Upper lobe of left lung (tissue), 6 donors: ENCODE measurements at regions not wholly inside any gene's neighbourhood (a gene's known extent, or its start where the extent isn't known, plus 50 kb on each side); places are given as distances from the start of the nearest gene placed in this dataset.

Source experiments
- ATAC-seq, 2 donors: fragments of 200-7000 bp; cut with Tn5 transposase; one replicate each; pipeline ENCODE4 v1.9.1; 2022; ENCODE audit warnings: mild to moderate bottlenecking in 2 of 2, moderate library complexity in 2 of 2; ENCODE audit not compliant: low FRiP score in 2 of 2
- DNase-seq, 2 donors: peaks; one replicate each; pipeline ENCODE4 v3.0.0-alpha.2; 2019 to 2020
- H3K27ac ChIP-seq, 4 donors: fragments of 200-600 bp; sonication (generic); one replicate each; pipeline ENCODE4 v1.5.1; 2016 to 2019
- H3K27me3 ChIP-seq, 4 donors: fragments of 200-600 bp; sonication (generic); one replicate each; pipeline ENCODE4 v1.5.1; 2017 to 2019
- H3K36me3 ChIP-seq, 4 donors: fragments of 200-600 bp; sonication (generic); one replicate each; pipeline ENCODE4 v1.5.1; 2016 to 2019
- H3K4me1 ChIP-seq, 4 donors: fragments of 200-600 bp; sonication (generic); one replicate each; pipeline ENCODE4 v1.5.1; 2018 to 2019
- H3K4me3 ChIP-seq, 4 donors: fragments of 200-600 bp; sonication (generic); one replicate each; pipeline ENCODE4 v1.5.1; 2017 to 2019; ENCODE audit warnings: mild to moderate bottlenecking in 2 of 4, moderate library complexity in 1 of 4
- H3K9me3 ChIP-seq, 4 donors: fragments of 200-600 bp; sonication (generic); one replicate each; pipeline ENCODE4 v1.5.1; 2018 to 2019
- EP300 ChIP-seq, 4 donors: sonication (generic); formaldehyde crosslinking; IDR thresholded peaks; one replicate each; pipeline ENCODE4 v1.5.1; 2017; ENCODE audit warnings: antibody characterized with exemption in 4 of 4, control low read depth in 2 of 4
- POLR2A ChIP-seq, 4 donors: fragments of 450-650 bp; IDR thresholded peaks; one replicate each; pipeline ENCODE4 v1.5.1; 2016 to 2017; ENCODE audit warnings: antibody characterized with exemption in 4 of 4, mild to moderate bottlenecking in 2 of 4
- POLR2AphosphoS5 ChIP-seq, 2 donors: sonication (generic); formaldehyde crosslinking; IDR thresholded peaks; one replicate each; pipeline ENCODE4 v1.5.1; 2017; ENCODE audit warnings: antibody characterized with exemption in 2 of 2
- whole genome bisulfite sequencing, 2 donors: methylation state at CpG; one replicate each; pipeline ENCODE4 v1.1.5; 2017 to 2018; 5-methylcytosine and 5-hydroxymethylcytosine counted together
- TF ChIP-seq, protein P1 (sequence below), 6 experiments: fragments of 450-650 bp in 4 of 6; fragments of 200-600 bp in 2 of 6; sonication (generic) in 2 of 6; IDR thresholded peaks; one replicate each; pipeline ENCODE4 v1.5.1; 2016 to 2019; ENCODE audit warnings: antibody characterized with exemption in 6 of 6
- donor health status: DM: no; HTN: no; CAD: no; lungs with moderate emphysema.
- donor health status: DM: no; HTN: yes; CAD: no; lungs with severe emphysema.

- 66 to 97% methylated on average over 2 of the region's 2 CpGs for WGBS, 2 donors
- no peaks in the 10 kb centered on the region for H3K36me3 ChIP-seq
- TF ChIP-seq POLR2A (IDR thresholded peaks at IDR 0.05) (no peak), EP300 (IDR thresholded peaks at IDR 0.05) (no peak), POLR2AphosphoS5 (IDR thresholded peaks at IDR 0.05) (no peak)
- TF ChIP-seq, protein P1, sequence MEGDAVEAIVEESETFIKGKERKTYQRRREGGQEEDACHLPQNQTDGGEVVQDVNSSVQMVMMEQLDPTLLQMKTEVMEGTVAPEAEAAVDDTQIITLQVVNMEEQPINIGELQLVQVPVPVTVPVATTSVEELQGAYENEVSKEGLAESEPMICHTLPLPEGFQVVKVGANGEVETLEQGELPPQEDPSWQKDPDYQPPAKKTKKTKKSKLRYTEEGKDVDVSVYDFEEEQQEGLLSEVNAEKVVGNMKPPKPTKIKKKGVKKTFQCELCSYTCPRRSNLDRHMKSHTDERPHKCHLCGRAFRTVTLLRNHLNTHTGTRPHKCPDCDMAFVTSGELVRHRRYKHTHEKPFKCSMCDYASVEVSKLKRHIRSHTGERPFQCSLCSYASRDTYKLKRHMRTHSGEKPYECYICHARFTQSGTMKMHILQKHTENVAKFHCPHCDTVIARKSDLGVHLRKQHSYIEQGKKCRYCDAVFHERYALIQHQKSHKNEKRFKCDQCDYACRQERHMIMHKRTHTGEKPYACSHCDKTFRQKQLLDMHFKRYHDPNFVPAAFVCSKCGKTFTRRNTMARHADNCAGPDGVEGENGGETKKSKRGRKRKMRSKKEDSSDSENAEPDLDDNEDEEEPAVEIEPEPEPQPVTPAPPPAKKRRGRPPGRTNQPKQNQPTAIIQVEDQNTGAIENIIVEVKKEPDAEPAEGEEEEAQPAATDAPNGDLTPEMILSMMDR (IDR thresholded peaks at IDR 0.05), result no peak
- H3K27ac ChIP-seq, result no peak overlapping the region
- no peaks in the 10 kb centered on the region for H3K4me1 ChIP-seq
- ATAC-seq, result no peak
- H3K4me3 ChIP-seq, result no peak overlapping the region
- H3K27me3 ChIP-seq, result no peaks in the 10 kb centered on the region
- no peak for DNase-seq
- no peaks in the 10 kb centered on the region for H3K9me3 ChIP-seq
These were observed 166.5 kb upstream of the RGMB start for GRCh38 chr5:98606961-98607360.

GRCh38 chr5:98608052-98608451, 165.4 kb upstream of the RGMB start:
- Histone ChIP-seq H3K9me3 (no peaks in the 10 kb centered on the region), H3K36me3 (no peaks in the 10 kb centered on the region), H3K27ac (no peak overlapping the region), H3K27me3 (no peaks in the 10 kb centered on the region), H3K4me1 (no peaks in the 10 kb centered on the region), H3K4me3 (no peak overlapping the region)
- WGBS, 2 donors, result 78 to 92% methylated on average over 3 of the region's 3 CpGs
- ATAC-seq, result no peak
- DNase-seq, result no peak
- TF ChIP-seq, protein P1 (IDR thresholded peaks at IDR 0.05), result no peak
- TF ChIP-seq POLR2A (IDR thresholded peaks at IDR 0.05) (no peak), EP300 (IDR thresholded peaks at IDR 0.05) (no peak), POLR2AphosphoS5 (IDR thresholded peaks at IDR 0.05) (no peak)

GRCh38 chr5:98614341-98614740, 159.1 kb upstream of the RGMB start:
- Histone ChIP-seq H3K27ac (no peak overlapping the region), H3K9me3 (no peaks in the 10 kb centered on the region)

GRCh38 chr5:98621821-98622220, 151.6 kb upstream of the RGMB start:
- H3K4me3 ChIP-seq, result no peak overlapping the region
- no peaks in the 10 kb centered on the region for H3K9me3 ChIP-seq
- WGBS, 2 donors, result 84 to 88% methylated on average over 7 of the region's 7 CpGs
- H3K27me3 ChIP-seq, result no peaks in the 10 kb centered on the region
- H3K36me3 ChIP-seq, result no peaks in the 10 kb centered on the region
- ATAC-seq (no peak), DNase-seq (no peak)
- TF ChIP-seq EP300 (IDR thresholded peaks at IDR 0.05) (no peak), POLR2AphosphoS5 (IDR thresholded peaks at IDR 0.05) (no peak), POLR2A (IDR thresholded peaks at IDR 0.05) (no peak)
- TF ChIP-seq, protein P1 (IDR thresholded peaks at IDR 0.05), result no peak
- no peaks in the 10 kb centered on the region for H3K4me1 ChIP-seq
- no peak overlapping the region for H3K27ac ChIP-seq

More at GRCh38 chr5:98614341-98614740, 159.1 kb upstream of the RGMB start:
- H3K4me3 ChIP-seq, result no peak overlapping the region
- no peak for ATAC-seq
- no peaks in the 10 kb centered on the region for H3K36me3 ChIP-seq
- H3K4me1 ChIP-seq, result no peaks in the 10 kb centered on the region
- no peak for DNase-seq
- 83 to 88% methylated on average over 1 of the region's 1 CpG for WGBS, 2 donors
- no peaks in the 10 kb centered on the region for H3K27me3 ChIP-seq
- TF ChIP-seq EP300 (IDR thresholded peaks at IDR 0.05) (no peak), POLR2A (IDR thresholded peaks at IDR 0.05) (no peak), POLR2AphosphoS5 (IDR thresholded peaks at IDR 0.05) (no peak)
- TF ChIP-seq, protein P1 (IDR thresholded peaks at IDR 0.05), result no peak

GRCh38 chr5:98624145-98624880, 149.2 kb upstream of the RGMB start:
- Histone ChIP-seq H3K27ac (no peak overlapping the region), H3K9me3 (peaks cover 0 to 4% (median 0%) of the 10 kb centered on the region in 4 donors), H3K36me3 (no peaks in the 10 kb centered on the region), H3K4me1 (no peaks in the 10 kb centered on the region), H3K4me3 (no peak overlapping the region), H3K27me3 (no peaks in the 10 kb centered on the region)
- DNase-seq (no peak), ATAC-seq (no peak)
- TF ChIP-seq POLR2A (IDR thresholded peaks at IDR 0.05) (no peak), EP300 (IDR thresholded peaks at IDR 0.05) (no peak), POLR2AphosphoS5 (IDR thresholded peaks at IDR 0.05) (no peak)
- TF ChIP-seq, protein P1 (IDR thresholded peaks at IDR 0.05), result no peak
- WGBS, 2 donors, result 62 to 73% methylated on average over 3 of the region's 3 CpGs
